A673 (cell line): ENCODE measurements at regions not wholly inside any gene's neighbourhood (a gene's known extent, or its start where the extent isn't known, plus 50 kb on each side); places are given as distances from the start of the nearest gene placed in this dataset.
A peak's percentile ranks its signal among the peaks of the same experiment; 100 is the strongest.

Source experiments
- BruUV-seq: library from RNA; stranded (reverse); fragments of 400-500 nt; replicated peaks from 2 replicates; lab custom pipeline; 2021; lab: Mats Ljungman, UMichigan
- CTCF ChIA-PET: fragments of 300-600 bp; sonication (Branson Sonifier 250); formaldehyde crosslinking; loops from one replicate; lab custom pipeline; 2022; ENCODE audit warnings: antibody characterized with exemption; lab: Charles Lee
- POLR2A ChIA-PET: fragments of 300-600 bp; sonication (Branson Sonifier 250); formaldehyde crosslinking; loops from one replicate; lab custom pipeline; 2022; ENCODE audit warnings: antibody characterized with exemption; ENCODE audit not compliant: low non-redundant PET; lab: Charles Lee
- DNase-seq: peaks from one replicate; pipeline ENCODE4 v3.0.0-alpha.2; 2015; ENCODE audit warnings: low spot score
- H3K27ac ChIP-seq: fragments of 200-600 bp; sonication (generic); 2 replicates; pipeline ENCODE4 v1.5.1; 2016; ENCODE audit warnings: mixed run types, low read depth, mild to moderate bottlenecking, mixed read lengths, antibody characterized with exemption, low read length; ENCODE audit not compliant: poor library complexity, severe bottlenecking
- H3K27me3 ChIP-seq: fragments of 200-600 bp; sonication (generic); replicated peaks from 2 replicates; pipeline ENCODE4 v1.6.1; 2017; ENCODE audit warnings: mixed run types, low read depth, mild to moderate bottlenecking, mixed read lengths, antibody characterized with exemption, low read length; ENCODE audit not compliant: insufficient read depth, poor library complexity
- H3K36me3 ChIP-seq: fragments of 200-600 bp; sonication (generic); 2 replicates; pipeline ENCODE4 v1.6.1; 2016; ENCODE audit warnings: mixed run types, mild to moderate bottlenecking, mixed read lengths, antibody characterized with exemption, low read length; ENCODE audit not compliant: insufficient read depth, poor library complexity, severe bottlenecking
- H3K4me1 ChIP-seq: fragments of 200-600 bp; sonication (generic); 2 replicates; pipeline ENCODE4 v1.6.1; 2017; ENCODE audit warnings: mixed run types, mild to moderate bottlenecking, mixed read lengths, antibody characterized with exemption, low read length; ENCODE audit not compliant: insufficient read depth, poor library complexity, severe bottlenecking
- H3K4me3 ChIP-seq: fragments of 200-600 bp; sonication (generic); 2 replicates; pipeline ENCODE4 v1.5.1; 2016; ENCODE audit warnings: low read depth, mixed run types, mild to moderate bottlenecking, mixed read lengths, low read length; ENCODE audit not compliant: poor library complexity, severe bottlenecking
- H3K9me3 ChIP-seq: fragments of 200-600 bp; sonication (generic); 2 replicates; pipeline ENCODE4 v1.6.1; 2016; ENCODE audit warnings: mixed run types, low read depth, mild to moderate bottlenecking, mixed read lengths, antibody characterized with exemption, low read length; ENCODE audit not compliant: poor library complexity, severe bottlenecking
- EZH2 ChIP-seq: fragments of 200-600 bp; sonication (generic); IDR thresholded peaks from 2 replicates; pipeline ENCODE4 v1.6.1; 2017; ENCODE audit warnings: borderline replicate concordance, low read depth, mild to moderate bottlenecking, mixed read lengths, antibody characterized with exemption, low read length; ENCODE audit not compliant: poor library complexity, severe bottlenecking
- intact Hi-C: fragments of 100-400 bp; cut with micrococcal nuclease; formaldehyde crosslinking; loops from one replicate; pipeline ENCODE4 v1.10.0; 2022; ENCODE audit not compliant: unreplicated experiment
- TF ChIP-seq, protein P1 (sequence below): fragments of 300-800, 200-600 bp; sonication (generic); conservative IDR thresholded peaks from 2 replicates; pipeline ENCODE4 v1.5.1; 2017; ENCODE audit warnings: low read depth, mild to moderate bottlenecking, antibody characterized with exemption, low read length, moderate library complexity, mixed read lengths

DNA sequence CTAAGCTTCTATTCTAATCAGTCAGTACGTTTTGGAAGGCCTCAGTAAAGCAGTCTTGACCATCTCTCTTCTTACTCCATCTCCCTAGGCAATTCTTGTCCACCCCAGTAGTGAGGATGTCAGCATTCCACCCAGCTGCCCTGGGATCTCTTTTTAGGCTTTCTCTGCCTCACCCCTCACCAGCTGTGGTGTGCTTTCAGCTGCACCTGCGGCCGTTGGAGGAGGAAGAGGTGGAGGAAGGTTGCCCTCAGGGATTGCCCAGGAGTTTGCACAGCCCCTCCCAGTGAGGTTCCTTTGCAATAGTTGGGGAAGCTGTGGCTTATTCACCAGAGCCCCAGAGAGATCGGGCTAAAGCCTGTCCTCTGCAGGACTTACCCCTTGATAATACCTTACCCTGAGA lies 615.8 kb downstream of the BNC2 start:
- H3K27ac ChIP-seq = no peak overlapping the region
- ChIA-PET CTCF (interaction anchor here (0.6 kb wide), 1 partner anchor 257 kb away, joined by 8 read pairs; no protein-coding TSS in a partner anchor), POLR2A (no interaction called here)
- no peaks in the 10 kb centered on the region for H3K9me3 ChIP-seq
- TF ChIP-seq, protein P1, sequence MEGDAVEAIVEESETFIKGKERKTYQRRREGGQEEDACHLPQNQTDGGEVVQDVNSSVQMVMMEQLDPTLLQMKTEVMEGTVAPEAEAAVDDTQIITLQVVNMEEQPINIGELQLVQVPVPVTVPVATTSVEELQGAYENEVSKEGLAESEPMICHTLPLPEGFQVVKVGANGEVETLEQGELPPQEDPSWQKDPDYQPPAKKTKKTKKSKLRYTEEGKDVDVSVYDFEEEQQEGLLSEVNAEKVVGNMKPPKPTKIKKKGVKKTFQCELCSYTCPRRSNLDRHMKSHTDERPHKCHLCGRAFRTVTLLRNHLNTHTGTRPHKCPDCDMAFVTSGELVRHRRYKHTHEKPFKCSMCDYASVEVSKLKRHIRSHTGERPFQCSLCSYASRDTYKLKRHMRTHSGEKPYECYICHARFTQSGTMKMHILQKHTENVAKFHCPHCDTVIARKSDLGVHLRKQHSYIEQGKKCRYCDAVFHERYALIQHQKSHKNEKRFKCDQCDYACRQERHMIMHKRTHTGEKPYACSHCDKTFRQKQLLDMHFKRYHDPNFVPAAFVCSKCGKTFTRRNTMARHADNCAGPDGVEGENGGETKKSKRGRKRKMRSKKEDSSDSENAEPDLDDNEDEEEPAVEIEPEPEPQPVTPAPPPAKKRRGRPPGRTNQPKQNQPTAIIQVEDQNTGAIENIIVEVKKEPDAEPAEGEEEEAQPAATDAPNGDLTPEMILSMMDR = no peak
- no peak for TF ChIP-seq EZH2
- no peak for DNase-seq
- H3K27me3 ChIP-seq = no peaks in the 10 kb centered on the region
- intact Hi-C loops = no loop called here
- H3K4me1 ChIP-seq = no peaks in the 10 kb centered on the region
- no peak overlapping the region for H3K4me3 ChIP-seq
- no TSS peak for BruUV-seq
- H3K36me3 ChIP-seq = no peaks in the 10 kb centered on the region

DNA sequence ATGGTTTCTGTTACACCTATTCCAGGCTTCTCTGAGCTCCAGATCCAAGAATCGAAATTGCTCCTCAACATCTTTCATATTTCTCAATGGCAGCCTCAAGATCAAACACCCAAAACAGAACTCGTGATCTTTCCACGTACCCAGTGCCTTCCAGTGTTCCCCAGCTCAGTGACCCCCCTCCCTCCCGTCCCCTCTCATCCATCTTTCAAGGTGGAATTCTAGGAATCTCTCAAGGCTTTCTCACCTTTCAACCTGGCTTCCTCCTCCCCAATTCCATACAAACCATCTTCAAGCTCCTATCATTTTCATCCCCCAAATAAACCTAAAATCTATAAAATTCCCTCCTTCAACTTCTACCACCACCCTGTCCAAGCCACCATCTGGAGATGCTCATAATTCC lies 615.3 kb downstream of the BNC2 start:
- BruUV-seq = no TSS peak
- intact Hi-C loops = no loop called here
- no peaks in the 10 kb centered on the region for H3K36me3 ChIP-seq
- CTCF ChIA-PET = no interaction called here
- no peak overlapping the region for H3K27ac ChIP-seq
- H3K9me3 ChIP-seq = no peaks in the 10 kb centered on the region
- H3K27me3 ChIP-seq = no peaks in the 10 kb centered on the region
- POLR2A ChIA-PET = no interaction called here
- no peaks in the 10 kb centered on the region for H3K4me1 ChIP-seq
- no peak for DNase-seq
- no peak overlapping the region for H3K4me3 ChIP-seq
- TF ChIP-seq, protein P1 = no peak
- no peak for TF ChIP-seq EZH2

DNA sequence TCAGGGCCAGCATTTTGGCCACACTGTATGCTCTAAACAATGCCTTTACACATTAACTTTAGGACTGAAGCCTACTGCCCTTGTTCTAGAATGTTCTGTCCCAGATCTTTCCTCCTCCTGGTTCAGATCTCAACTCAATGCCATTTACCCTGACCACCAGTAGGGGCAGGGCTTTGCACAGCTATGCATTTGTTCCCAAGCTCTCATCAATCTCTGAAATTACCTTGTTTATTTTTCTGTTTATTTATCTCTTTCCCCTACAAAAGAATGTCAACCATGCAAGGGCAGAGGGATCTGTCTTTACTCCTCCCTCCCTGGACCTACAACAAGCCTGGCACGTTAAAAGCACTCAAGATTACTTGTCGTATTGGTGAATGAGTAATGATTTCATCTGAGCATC lies 612.9 kb downstream of the BNC2 start:
- DNase-seq = no peak
- TF ChIP-seq EZH2 = no peak
- TF ChIP-seq, protein P1 = peak; percentile 44
- intact Hi-C loops = no loop called here
- Histone ChIP-seq H3K36me3 (no peaks in the 10 kb centered on the region), H3K4me1 (no peaks in the 10 kb centered on the region), H3K27ac (no peak overlapping the region), H3K9me3 (no peaks in the 10 kb centered on the region), H3K4me3 (no peak overlapping the region), H3K27me3 (no peaks in the 10 kb centered on the region)
- ChIA-PET CTCF (no interaction called here), POLR2A (no interaction called here)
- no TSS peak for BruUV-seq
